GM18951 (cell line): ENCODE measurements at regions not wholly inside any gene's neighbourhood (a gene's known extent, or its start where the extent isn't known, plus 50 kb on each side); places are given as distances from the start of the nearest gene placed in this dataset.

Source experiments
- POLR2A ChIP-seq: IDR thresholded peaks from 4 replicates; pipeline ENCODE4 v1.6.1; 2011; ENCODE audit warnings: mild to moderate bottlenecking; ENCODE audit not compliant: insufficient read length, insufficient read depth; ENCODE audit errors: extremely low read depth
- in situ Hi-C: fragments of 300-500 bp; cut with MboI; formaldehyde crosslinking; loops from one replicate; pipeline ENCODE4 v1.12.0; 2022; ENCODE audit warnings: low sequenced_read_pairs, mixed read lengths, inconsistent platforms; ENCODE audit not compliant: unreplicated experiment

DNA sequence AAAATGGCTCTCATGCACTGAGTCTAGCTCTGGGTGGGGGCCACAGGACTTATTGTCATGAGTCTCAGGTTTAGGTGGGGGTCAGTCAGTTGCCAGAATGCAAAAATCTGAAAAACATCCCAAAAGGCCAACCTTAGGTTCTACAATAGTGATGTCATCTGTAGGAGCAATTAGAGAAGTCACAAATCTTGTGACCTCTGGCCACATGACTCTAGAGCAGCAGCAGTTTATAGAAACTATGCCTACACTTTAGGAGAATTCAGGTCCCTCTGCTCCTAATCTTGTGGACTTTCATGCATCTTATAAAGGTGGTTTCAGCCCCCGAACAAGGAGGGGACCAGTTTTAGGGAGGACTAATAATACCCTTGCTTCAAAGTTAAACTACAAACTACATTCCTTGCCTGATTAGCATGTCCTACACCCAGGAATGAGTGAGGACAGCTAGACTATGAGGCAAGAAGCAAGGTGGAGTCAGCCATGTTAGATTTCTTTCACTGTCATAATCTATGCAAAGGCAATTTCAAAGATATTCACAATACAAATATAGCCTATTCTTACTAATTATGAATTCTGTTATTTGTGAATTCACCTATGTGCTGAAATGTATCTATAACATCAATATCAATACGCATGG is 123.5 kb upstream of the ADCY1 start:
- no peak for TF ChIP-seq POLR2A
- in situ Hi-C loops: no loop called here

DNA sequence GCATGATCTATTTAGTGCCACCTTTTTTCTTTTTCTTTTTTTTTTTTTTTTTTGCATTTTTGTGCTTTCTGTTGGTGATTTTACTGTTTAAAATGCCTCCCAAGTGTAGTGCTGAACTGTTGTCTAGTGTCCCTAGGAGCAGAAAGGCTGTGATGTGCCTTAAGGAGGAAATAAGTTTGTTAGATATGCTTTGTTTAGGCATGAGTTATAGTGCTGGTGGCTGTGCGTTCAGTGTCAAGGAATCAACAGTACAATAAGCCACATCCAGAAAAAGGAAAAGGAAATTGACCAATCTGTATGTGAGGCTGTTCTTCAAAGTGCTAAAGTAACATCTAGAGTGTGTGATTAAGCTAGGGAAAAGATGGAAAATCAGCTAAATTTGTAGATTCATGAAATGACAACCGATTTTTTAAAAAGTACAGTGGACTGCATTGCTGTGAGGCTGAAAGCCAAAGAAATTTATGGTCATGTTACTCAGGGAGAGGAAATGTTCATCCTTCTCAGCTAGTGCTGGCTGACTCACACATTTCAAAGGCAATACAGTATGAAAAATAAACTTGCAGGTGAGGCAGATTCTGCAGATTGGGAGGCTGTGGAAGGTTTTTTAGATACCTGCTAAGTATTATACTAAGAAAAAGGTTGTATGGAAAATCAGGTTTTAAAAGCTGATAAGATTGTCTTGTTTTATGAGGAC is 122.7 kb upstream of the ADCY1 start:
- TF ChIP-seq POLR2A: no peak
- in situ Hi-C loops: no loop called here

DNA sequence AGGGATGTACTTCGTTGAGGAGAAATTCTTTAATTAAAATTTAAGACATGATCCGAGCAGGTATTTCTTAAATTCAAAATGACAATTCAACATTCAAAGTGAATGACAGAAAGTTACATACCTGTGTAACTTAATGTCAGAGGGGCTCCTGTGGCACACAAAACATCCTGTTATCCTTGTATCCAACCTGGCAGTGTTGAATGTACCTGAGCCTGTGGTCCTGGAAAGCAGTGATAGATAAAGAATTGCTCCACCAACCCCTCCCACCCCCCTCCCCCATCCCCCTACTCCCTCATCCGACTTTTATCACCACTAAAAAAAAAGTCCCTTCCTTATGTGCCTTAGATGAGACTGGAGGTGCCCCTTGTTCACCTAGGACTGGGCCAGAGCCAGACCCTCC is 119.4 kb upstream of the ADCY1 start:
- in situ Hi-C loops: no loop called here

DNA sequence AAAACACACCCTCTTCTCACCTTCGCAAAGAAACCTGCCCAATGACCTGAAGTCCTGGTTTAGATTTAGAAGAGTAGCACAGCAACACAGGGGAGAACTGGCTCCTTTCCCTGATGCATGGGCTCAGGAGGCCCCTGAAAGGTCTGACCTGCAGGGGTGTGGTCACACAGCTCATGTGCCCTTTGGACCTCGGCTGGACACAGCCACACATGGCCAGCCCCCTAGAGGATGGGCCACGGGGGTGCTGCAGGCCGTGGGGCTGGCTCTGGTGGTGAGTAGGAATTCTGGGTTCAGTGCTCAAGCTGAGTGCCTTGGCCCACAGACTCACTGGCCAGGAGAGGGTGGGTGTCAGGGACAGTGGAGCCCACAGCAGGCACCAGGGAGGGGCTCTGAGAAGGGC is 118.5 kb upstream of the ADCY1 start:
- in situ Hi-C loops: no loop called here

More for the DNA sequence above, 119.4 kb upstream of the ADCY1 start:
- no peak for TF ChIP-seq POLR2A

DNA sequence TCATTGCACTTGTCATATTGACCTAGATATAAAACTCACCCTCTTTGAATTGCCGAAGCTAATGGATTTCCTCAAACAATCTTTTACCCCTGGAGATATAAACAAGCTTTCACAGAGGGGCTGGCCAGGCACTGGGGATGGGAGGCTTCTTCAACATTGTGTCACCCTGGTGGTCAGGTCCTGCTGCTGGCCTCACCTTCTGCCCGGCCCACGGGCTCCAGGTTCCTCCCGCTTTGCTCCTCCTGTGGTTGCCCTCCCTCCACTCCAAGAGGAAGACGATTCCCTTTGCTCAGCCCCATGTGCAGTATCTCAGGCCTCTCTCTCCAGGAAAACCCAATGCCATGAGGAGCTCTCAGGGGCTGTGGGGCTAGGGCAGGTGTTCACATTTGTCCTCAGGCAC is 118.1 kb upstream of the ADCY1 start:
- no peak for TF ChIP-seq POLR2A
- in situ Hi-C loops: no loop called here

More for the DNA sequence above, 118.5 kb upstream of the ADCY1 start:
- no peak for TF ChIP-seq POLR2A

DNA sequence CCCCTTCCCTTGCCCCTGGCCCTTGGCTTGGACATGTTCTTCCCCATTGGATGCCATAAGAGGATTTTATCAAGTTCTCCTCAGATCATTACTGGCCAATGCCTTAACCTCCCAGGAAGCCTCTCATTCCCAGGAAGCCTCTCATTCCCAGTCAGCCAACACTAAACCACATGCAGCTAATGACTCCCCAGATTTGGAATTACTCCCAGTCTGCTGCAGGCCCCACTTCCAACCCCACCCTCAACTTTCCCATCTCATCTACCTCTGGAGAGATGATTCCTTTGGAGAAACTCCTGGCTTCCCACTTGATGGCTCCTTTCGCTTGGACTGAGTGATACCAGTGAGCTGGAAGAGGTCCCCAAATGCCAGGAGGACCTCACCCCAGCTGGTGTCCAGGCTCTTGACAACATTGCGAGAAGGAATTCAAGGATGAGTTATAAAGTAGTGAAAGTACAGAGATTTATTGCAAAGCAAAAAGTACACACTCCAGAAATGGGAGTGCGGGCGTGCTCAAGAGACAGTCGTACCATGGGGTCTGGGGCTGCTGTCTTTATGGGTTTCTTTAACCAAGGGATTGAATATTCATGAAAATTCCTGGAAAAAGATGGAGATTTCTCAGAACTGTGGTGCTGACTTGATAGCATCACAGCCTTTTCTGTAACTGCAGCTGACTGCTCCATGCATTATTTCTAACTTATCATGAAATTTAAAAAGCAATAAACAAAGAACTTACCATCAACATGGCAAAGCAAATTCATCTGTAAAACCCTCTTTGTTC is 117.2 kb upstream of the ADCY1 start:
- no peak for TF ChIP-seq POLR2A
- in situ Hi-C loops: no loop called here

DNA sequence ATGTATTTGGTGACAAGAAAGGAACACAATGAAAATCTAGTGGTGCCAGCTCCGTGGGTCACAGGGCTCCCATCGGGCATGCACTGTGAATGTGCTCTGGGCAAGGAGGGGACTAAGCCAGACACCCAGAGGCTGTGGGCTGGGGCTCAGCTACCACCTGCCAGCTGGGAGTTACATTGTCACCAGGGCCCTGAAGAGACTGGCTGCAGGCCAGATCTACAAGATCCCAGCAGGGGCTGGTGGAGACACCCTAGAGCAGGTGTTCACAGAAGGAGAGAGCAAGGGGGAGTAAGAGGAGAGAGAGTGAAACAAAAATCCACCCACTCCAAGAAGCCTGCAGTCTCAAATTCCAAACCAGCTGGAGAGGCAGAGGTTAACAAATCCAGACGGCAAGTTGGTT is 116.6 kb upstream of the ADCY1 start:
- TF ChIP-seq POLR2A: no peak
- in situ Hi-C loops: no loop called here

DNA sequence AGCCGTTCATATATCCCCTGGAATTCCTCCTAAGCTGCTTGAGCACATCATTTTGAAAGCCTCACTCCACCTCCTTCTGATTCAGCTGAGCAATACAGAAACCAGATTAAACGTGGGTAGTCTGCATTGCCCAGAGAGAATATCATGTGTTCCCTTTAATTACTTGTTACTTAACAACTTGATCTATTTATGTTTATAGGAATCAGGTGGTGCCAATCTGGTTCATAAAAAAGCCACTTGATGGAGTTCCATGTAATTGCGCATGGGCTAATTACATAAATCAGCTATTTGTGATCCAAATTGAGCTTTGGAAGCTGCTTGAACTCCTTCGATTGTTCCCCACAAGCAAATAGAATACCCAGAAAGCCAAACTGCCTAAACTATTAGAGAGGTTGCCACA is 114.7 kb upstream of the ADCY1 start:
- no peak for TF ChIP-seq POLR2A
- in situ Hi-C loops: no loop called here

DNA sequence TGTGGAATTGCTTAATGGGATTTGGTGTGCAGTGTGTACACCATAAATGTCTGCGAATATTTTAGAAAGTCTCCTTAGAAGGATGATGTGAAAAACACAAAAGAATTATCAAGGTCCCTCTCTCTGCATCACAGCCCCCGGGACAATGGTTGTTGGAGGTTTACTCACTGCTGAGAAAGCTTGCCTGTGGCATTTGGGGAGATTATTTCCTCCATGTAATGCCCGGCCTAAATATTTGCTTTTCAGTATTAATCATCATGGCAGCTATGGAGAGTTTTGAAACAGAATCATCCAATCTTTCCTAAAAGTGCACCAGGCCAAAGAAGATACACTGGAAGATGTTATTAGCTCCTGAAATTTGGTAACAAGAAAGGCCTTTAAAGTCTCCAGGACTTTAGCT is 113.8 kb upstream of the ADCY1 start:
- TF ChIP-seq POLR2A: no peak
- in situ Hi-C loops: no loop called here

DNA sequence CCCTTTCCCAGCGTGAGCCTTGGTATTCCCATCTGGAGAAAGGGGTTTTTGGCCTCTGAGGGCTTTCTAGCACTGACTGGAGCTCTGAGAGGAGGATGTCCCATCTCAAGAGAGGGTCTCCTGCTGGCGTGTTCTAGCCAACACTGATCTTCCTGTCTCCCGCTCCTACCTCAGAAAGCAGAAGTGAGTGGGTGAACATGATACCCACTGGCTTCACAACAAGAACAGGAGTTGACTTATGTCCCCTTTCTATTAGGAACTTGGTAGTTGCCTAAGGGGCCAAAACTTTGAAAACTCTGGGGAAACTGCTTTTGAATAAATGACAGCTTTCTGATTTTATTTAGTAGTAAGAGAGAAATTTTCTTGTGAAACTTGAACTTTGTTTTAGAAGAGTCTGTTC is 113.1 kb upstream of the ADCY1 start:
- in situ Hi-C loops: no loop called here
- TF ChIP-seq POLR2A: no peak

DNA sequence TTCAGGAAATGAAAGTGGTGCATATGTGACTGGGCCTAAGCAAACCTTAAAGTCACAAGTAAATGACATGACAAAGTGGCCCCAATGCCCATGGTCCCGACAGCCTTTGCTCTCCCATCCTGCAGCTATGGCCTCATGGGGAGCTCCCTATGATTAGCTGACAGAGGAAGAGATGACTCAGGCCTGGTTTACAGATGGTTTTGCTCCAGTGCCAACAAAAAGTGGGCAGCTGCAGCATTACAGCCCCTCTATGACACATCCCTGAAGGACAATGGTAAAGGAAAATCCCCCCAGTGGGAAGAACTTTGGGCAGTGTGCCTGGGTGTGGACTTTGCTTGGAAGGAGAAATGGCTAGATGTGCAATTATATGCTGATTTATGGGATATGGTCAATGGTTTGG is 105.1 kb upstream of the ADCY1 start:
- no peak for TF ChIP-seq POLR2A
- in situ Hi-C loops: no loop called here

DNA sequence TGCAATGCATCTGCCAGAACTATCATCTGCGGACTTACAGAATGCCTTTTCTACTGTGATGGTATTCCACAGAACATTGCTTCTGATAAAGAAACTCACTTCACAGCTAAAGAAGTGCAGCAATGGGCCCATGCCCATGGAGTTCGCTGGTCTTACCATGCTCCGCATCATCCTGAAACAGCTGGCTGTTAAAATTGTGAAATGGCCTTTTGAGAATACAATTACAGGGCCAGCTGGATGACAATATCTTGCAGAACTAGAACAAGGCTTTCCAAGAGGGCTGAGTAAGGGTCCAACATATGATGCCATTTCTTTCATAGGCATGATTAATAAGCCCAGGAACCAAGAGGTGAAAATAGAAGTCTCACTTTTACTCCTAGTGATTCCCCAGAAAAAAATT is 104.1 kb upstream of the ADCY1 start:
- no peak for TF ChIP-seq POLR2A
- in situ Hi-C loops: no loop called here

DNA sequence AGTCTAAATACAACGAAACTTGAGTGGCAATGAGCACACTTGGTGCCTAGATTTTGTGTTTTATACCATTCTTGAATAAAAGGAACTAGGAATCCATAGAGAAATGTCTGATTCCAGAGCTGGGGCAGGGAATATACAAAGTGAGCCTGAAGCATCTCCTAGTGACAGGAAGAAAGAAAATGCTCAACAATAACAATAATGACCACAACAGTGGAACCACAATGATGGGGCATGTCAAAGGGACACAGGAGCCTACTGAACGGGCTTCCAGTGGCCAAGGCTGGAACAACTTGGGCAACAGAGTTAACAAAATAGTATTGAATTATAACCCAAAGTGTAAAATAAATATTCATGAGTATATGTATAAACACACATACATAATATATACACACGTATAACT is 94.4 kb upstream of the ADCY1 start:
- in situ Hi-C loops: no loop called here
- no peak for TF ChIP-seq POLR2A

DNA sequence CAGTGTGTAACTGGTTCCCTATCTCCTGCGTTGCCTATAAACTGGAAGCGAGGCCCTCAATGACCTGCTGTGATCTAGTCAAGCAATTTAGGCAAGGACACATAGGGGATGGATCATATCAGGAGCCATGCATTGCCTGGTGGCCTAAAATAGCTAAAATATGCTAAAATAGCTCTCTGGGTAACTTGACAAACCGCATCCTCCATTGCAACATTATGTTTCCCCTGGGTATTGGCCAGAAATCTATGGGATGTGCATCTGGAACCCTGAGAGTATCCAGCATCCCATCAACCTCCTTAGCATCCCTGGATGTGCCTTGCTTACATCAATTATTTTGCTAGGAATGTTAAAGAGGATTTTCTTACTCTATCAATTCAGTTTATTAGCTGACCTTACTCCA is 91.7 kb upstream of the ADCY1 start:
- in situ Hi-C loops: no loop called here
- TF ChIP-seq POLR2A: no peak
